GM18517 (cell line): ENCODE measurements at regions not wholly inside any gene's neighbourhood (a gene's known extent, or its start where the extent isn't known, plus 50 kb on each side); places are given as distances from the start of the nearest gene placed in this dataset.
A peak's percentile ranks its signal among the peaks of the same experiment; 100 is the strongest.

ENCODE experiments used
- ATAC-seq: cut with Tn5 transposase; IDR thresholded peaks from one replicate; pipeline ENCODE4 v1.9.1; 2021; ENCODE audit warnings: mild to moderate bottlenecking, moderate library complexity; ENCODE audit not compliant: unreplicated experiment

GRCh38 chr2:144163592-144163991, 356.3 kb downstream of the ZEB2 start:
- no peak for ATAC-seq

- peak; percentile 76 for ATAC-seq
These were observed 357.3 kb downstream of the ZEB2 start for GRCh38 chr2:144162652-144163051.

GRCh38 chr2:144161061-144161460, 358.9 kb downstream of the ZEB2 start:
- ATAC-seq = no peak

- no peak for ATAC-seq
These were observed 360.7 kb downstream of the ZEB2 start for GRCh38 chr2:144159240-144159639.

- ATAC-seq = no peak
These were observed 361.8 kb downstream of the ZEB2 start for GRCh38 chr2:144158096-144158495.

GRCh38 chr2:144156736-144157640, 362.9 kb downstream of the ZEB2 start:
- ATAC-seq = no peak

DNA sequence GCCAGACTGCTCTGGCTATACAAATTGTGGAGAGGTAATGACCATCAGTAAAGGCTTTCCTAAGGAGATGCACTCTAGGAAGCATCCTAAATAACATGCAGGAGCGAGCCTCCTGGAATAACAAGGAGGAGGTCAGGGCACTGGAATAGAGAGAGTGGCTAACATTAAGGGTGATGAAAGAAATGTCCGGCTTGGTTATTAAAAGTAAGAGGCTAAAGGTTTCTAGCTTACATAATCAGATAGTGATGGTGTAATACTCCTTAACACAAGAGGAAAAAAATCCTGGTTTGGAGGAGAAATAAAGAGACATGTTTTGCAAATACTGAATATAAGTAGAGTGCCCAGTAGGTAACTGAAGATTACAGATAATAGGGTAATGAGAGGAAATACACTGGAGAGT, 365.7 kb downstream of the ZEB2 start:
- ATAC-seq = no peak

DNA sequence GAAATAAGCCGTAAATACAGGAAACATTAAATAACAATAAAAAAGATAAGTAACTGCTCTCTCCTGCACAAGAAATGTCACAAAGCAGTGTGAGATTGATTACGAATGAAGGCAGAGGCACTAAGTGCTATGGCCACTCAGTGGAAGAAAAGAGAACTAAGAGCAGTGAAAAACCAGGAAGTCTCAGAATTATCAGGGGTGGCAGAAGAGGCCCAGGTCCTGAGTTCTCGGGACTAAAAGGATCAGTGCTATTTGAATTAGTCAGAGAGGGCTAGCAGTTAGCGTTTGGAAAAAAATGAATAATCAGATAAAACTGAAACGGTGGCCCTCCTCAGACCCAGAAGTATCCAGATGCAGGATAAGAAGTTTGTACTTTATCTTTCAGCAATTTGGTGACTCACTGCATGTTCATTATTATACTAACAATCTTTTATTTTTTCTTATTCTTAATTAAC, 367.1 kb downstream of the ZEB2 start:
- ATAC-seq = no peak

DNA sequence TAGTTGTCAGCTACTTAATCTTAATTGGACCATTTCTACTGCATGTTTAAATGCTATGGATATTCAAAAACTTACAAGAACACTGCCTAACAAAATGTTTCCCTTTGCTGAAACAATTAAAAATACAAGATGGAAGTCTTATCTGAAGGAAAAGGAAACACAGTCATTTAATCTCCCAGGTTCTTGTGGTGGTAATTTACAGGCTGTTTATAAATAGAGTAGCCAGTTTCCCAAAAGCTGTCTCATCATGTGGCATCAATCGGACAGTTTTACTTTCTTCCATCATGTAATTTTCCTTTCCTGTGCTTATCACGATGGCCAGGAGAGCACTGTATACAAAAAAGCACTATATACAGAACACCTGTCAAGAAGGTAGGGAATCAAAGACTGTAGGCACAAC, 368.1 kb downstream of the ZEB2 start:
- no peak for ATAC-seq

GRCh38 chr2:144151405-144151804, 368.5 kb downstream of the ZEB2 start:
- no peak for ATAC-seq

DNA sequence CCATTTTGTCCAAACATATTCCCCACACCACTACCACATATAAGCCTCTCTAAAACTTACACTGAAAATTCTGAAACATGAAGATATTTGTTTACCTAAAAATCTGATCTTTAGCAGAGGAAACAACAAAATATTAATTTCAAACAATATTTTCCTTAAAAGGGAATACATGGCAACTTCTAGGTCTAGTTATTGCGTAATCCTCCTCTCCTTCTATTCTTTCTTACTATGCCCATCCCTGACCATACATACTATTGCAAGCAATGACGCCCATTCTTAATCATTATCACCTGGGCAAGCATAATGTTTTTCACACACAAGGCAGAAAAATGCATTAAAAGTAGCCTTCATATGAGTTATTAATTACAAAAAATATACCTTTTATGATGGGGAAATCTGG, 372.6 kb downstream of the ZEB2 start:
- no peak for ATAC-seq

- no peak for ATAC-seq
These were observed 373.0 kb downstream of the ZEB2 start for GRCh38 chr2:144146876-144147275.

DNA sequence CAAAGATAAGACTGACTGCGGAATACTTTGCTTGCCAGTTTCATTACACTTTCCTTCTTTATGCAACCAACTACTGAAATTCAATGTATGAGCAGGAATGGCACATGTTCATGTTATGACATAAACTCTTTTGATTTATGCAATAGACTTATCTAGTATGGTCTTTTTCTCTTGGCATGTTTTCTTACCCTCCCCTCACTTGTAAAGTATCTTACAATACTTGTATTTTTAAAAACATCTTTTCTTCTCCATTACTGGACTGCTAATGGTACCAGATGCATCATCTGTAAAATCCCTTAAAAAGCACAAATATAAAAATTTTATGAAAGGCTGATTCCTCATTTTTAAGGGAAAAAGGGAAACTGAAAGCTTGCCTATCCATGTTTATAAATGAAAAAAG, 373.8 kb downstream of the ZEB2 start:
- ATAC-seq = no peak

- no peak for ATAC-seq
These were observed 376.4 kb downstream of the ZEB2 start for GRCh38 chr2:144143294-144144151.

DNA sequence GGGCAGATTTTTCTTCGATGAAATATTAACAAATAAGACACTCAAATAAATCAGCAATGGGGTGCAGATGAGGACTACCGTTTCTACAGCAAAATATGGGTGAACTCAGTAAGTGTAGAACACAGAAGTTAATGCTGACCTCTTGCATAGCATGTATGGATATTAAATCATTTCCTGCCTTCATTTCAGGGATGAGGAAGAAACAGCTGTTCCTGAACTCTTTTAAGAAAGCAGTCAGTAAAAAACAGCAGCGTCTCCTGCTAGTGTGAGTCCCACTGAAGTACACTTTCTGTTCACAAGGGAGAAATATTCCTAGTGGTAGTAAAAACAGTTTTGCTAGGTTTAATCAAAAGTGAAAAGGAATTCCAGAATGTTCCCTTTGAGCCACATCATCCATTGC, 379.0 kb downstream of the ZEB2 start:
- ATAC-seq = no peak

GRCh38 chr2:144137705-144138428, 382.1 kb downstream of the ZEB2 start:
- ATAC-seq = no peak

DNA sequence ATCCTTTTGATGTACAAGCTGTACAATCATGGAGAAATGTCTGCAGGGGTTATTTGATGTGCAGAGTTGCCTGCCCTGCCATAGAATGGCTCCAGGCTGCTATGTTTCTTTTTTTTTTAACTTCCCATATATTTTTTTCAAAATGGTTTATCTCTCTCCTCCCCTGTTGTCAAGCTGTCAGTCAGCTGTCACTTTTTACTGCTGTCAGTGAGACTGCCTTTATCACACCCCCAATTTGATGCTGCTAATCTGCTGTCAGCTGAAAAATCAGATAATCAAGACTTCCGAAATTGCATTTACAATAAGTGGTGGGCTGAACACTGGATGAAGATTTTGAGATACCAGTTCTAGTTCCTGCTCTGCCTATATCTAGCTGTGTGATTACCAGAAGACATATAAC, 382.6 kb downstream of the ZEB2 start:
- ATAC-seq = no peak

DNA sequence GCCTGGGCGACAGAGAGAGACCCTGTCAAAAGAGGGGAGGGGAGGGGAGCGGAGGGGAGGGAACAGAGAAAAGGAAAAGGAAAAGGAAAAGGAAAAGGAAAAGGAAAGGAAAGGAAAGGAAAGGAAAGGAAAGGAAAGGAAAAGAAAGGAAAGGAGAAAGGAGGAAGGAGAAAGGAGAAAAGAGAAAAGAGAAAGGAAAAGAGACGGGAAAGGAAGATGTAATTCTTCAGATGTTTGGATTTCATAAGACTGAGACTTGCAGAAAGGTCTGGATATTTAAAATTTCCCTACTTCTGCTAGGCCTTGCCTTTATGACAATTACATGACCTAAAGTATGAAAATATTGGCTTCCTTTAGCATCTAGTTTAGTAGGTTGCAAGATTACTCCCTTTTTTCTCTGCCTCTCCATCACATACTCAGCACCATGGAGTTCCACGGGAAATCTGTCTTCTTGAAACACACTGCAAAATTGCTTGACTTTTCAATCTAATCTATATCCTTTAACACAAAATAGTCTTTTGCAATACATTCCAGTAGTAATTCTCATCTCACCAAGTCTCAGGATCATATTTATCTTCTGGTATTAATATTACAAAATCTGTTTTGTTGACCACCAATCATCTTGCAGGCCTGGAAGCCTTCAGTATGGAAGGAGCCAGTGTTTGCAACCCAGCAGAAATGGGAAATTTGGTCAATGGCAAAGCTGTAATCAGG, 383.5 kb downstream of the ZEB2 start:
- no peak for ATAC-seq

DNA sequence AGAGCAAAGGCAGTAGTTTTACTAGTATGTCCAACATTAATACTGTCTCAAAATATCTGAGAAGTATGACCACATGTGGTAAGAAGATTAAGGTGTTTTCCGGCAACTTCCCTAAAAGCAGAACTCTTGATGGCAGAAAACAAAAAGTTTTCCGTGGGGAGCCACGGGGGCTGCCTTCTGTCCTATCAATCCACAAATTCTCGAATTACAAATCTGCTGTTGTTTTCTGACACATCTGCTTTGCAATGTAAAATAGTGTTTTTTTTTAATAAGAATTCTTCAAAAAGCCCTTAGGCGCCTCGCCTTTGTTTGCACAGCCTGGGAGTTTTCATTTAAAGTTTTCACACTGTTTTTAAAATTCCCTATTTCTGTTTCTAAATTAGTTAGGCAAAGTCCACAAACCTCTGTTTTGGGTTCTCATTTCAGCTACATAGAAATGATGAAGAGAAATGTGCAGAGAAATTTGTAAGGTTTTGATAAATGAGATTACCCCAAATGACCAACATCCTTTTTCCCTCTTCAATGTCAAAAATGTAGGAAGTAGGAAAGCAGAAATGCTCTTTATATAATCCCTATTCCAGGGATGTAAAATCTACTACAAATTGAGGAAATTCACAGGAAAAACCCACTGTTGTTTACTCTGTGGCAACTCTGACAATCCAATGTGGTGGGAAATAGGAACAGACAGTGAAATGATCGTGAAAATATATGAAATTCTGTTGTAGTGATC, 385.8 kb downstream of the ZEB2 start:
- ATAC-seq = no peak

GRCh38 chr2:144132357-144132756, 387.6 kb downstream of the ZEB2 start:
- no peak for ATAC-seq
